CD4-positive, alpha-beta T cell (primary cell): ENCODE measurements at regions not wholly inside any gene's neighbourhood (a gene's known extent, or its start where the extent isn't known, plus 50 kb on each side); places are given as distances from the start of the nearest gene placed in this dataset.

Source experiments
- ATAC-seq: fragments of 200-7000 bp; cut with Tn5 transposase; one replicate; pipeline ENCODE4 v1.10.0; 2022; ENCODE audit warnings: mild to moderate bottlenecking; ENCODE audit not compliant: poor library complexity
- CTCF ChIA-PET: fragments of 350-600 bp; sonication (Branson Sonifier 250); formaldehyde crosslinking; loops from one replicate; lab custom pipeline; 2021; ENCODE audit warnings: antibody characterized with exemption, inconsistent platforms; lab: Charles Lee
- POLR2A ChIA-PET: fragments of 350-600 bp; sonication (Branson Sonifier 250); formaldehyde crosslinking; loops from one replicate; lab custom pipeline; 2021; ENCODE audit warnings: antibody characterized with exemption, inconsistent platforms; lab: Charles Lee
- DNase-seq, 14 experiments: peaks; one replicate each; pipeline ENCODE4 v3.0.0-alpha.2; 2013 to 2020; ENCODE audit warnings: mixed read lengths in 2 of 14
- H3K27ac ChIP-seq, 2 donors: one replicate each; pipeline versions ENCODE4 v1.5.1 to v1.7.0; 2013; ENCODE audit warnings: low read length in 2 of 2, low read depth in 1 of 2, mild to moderate bottlenecking in 1 of 2
- H3K27me3 ChIP-seq, 2 experiments: 1 replicate in 1 of 2; 2 replicates in 1 of 2; pipeline versions ENCODE4 v1.6.1 to v1.7.0; 2013; ENCODE audit warnings: low read length in 2 of 2, control low read depth in 1 of 2, mild to moderate bottlenecking in 1 of 2, moderate library complexity in 1 of 2; ENCODE audit not compliant: insufficient read depth in 2 of 2, control insufficient read depth in 1 of 2
- H3K36me3 ChIP-seq: one replicate; pipeline ENCODE4 v1.6.1; 2013; ENCODE audit warnings: low read length, control low read depth; ENCODE audit not compliant: insufficient read depth
- H3K4me1 ChIP-seq: one replicate; pipeline ENCODE4 v1.6.1; 2013; ENCODE audit warnings: low read length, control low read depth; ENCODE audit not compliant: insufficient read depth
- H3K4me3 ChIP-seq: one replicate; pipeline ENCODE4 v1.5.1; 2013; ENCODE audit warnings: mild to moderate bottlenecking, low read length, moderate library complexity
- H3K9me3 ChIP-seq, 2 experiments: 1 replicate in 1 of 2; 2 replicates in 1 of 2; pipeline versions ENCODE4 v1.6.1 to v1.7.0; 2013; ENCODE audit warnings: low read length in 2 of 2, mild to moderate bottlenecking in 2 of 2, control low read depth in 1 of 2, moderate library complexity in 1 of 2; ENCODE audit not compliant: control insufficient read depth in 1 of 2, insufficient read depth in 1 of 2
- H3K27ac Mint-ChIP-seq: one replicate; pipeline ENCODE4 v1.8.0; 2020; ENCODE audit warnings: mixed read lengths
- H3K27me3 Mint-ChIP-seq: one replicate; pipeline ENCODE4 v1.8.0; 2021; ENCODE audit warnings: mixed read lengths
- H3K36me3 Mint-ChIP-seq: one replicate; pipeline ENCODE4 v1.8.0; 2021; ENCODE audit warnings: low read depth, mixed read lengths
- H3K4me1 Mint-ChIP-seq: one replicate; pipeline ENCODE4 v1.8.0; 2021; ENCODE audit warnings: low read depth, mixed read lengths
- H3K4me3 Mint-ChIP-seq: one replicate; pipeline ENCODE4 v1.8.0; 2020; ENCODE audit warnings: mild to moderate bottlenecking, mixed read lengths
- H3K9me3 Mint-ChIP-seq: one replicate; pipeline ENCODE4 v1.8.0; 2020; ENCODE audit warnings: mixed read lengths
- CTCF ChIP-seq: fragments of 200-600 bp; IDR thresholded peaks from one replicate; pipeline ENCODE4 v1.8.0; 2022; ENCODE audit warnings: antibody characterized with exemption, mild to moderate bottlenecking
- intact Hi-C, 2 experiments: fragments of 100-400 bp; cut with DNase I in 1 of 2; cut with micrococcal nuclease in 1 of 2; formaldehyde crosslinking; loops; one replicate each; pipeline versions ENCODE4 v1.15.1 to v1.9.0; 2023 to 2025; cut with DNase I, micrococcal nuclease

- Mint-ChIP-seq H3K4me1 (no peaks in the 10 kb centered on the region), H3K27ac (no peak overlapping the region), H3K4me3 (no peak overlapping the region), H3K36me3 (no peaks in the 10 kb centered on the region), H3K27me3 (peaks cover 7% of the 10 kb centered on the region), H3K9me3 (no peaks in the 10 kb centered on the region)
- no peaks in the 10 kb centered on the region for H3K27me3 ChIP-seq
- H3K4me1 ChIP-seq, result no peaks in the 10 kb centered on the region
- ATAC-seq, result no peak
- CTCF ChIA-PET, result interaction anchor here (1.3 kb wide), 1 partner anchor 17 kb away, joined by 3 read pairs; no protein-coding TSS in a partner anchor
- H3K4me3 ChIP-seq, result no peak overlapping the region
- H3K36me3 ChIP-seq, result no peaks in the 10 kb centered on the region
- H3K9me3 ChIP-seq, result no peaks in the 10 kb centered on the region
- POLR2A ChIA-PET, result no interaction called here
- no peak for TF ChIP-seq CTCF
- no peak overlapping the region for H3K27ac ChIP-seq
- DNase-seq, result no peak
- intact Hi-C loops, result no loop called here
Measured at GRCh38 chr7:113199841-113200240, 81.5 kb upstream of the SMIM30 start.

GRCh38 chr7:113199136-113199535 lies 80.8 kb upstream of the SMIM30 start:
- intact Hi-C loops, result no loop called here
- no peak overlapping the region for H3K4me3 ChIP-seq
- Mint-ChIP-seq H3K36me3 (no peaks in the 10 kb centered on the region), H3K9me3 (no peaks in the 10 kb centered on the region), H3K27ac (no peak overlapping the region), H3K4me3 (no peak overlapping the region), H3K27me3 (peaks cover 7% of the 10 kb centered on the region), H3K4me1 (no peaks in the 10 kb centered on the region)
- no peak for ATAC-seq
- DNase-seq, result no peak
- TF ChIP-seq CTCF, result no peak
- no peaks in the 10 kb centered on the region for H3K9me3 ChIP-seq
- ChIA-PET POLR2A (no interaction called here), CTCF (interaction anchor here (1.3 kb wide), 1 partner anchor 17 kb away, joined by 3 read pairs; no protein-coding TSS in a partner anchor)
- H3K27me3 ChIP-seq, result no peaks in the 10 kb centered on the region
- no peaks in the 10 kb centered on the region for H3K36me3 ChIP-seq
- no peaks in the 10 kb centered on the region for H3K4me1 ChIP-seq
- no peak overlapping the region for H3K27ac ChIP-seq

- H3K36me3 ChIP-seq, result no peaks in the 10 kb centered on the region
- Mint-ChIP-seq H3K27ac (no peak overlapping the region), H3K36me3 (no peaks in the 10 kb centered on the region), H3K27me3 (peaks cover 7% of the 10 kb centered on the region), H3K4me3 (no peak overlapping the region), H3K4me1 (no peaks in the 10 kb centered on the region), H3K9me3 (no peaks in the 10 kb centered on the region)
- POLR2A ChIA-PET, result no interaction called here
- no peaks in the 10 kb centered on the region for H3K4me1 ChIP-seq
- CTCF ChIA-PET, result no interaction called here
- DNase-seq, result no peak
- no peaks in the 10 kb centered on the region for H3K9me3 ChIP-seq
- H3K4me3 ChIP-seq, result no peak overlapping the region
- ATAC-seq, result no peak
- H3K27me3 ChIP-seq, result no peaks in the 10 kb centered on the region
- no peak for TF ChIP-seq CTCF
- no peak overlapping the region for H3K27ac ChIP-seq
- intact Hi-C loops, result no loop called here
Measured at GRCh38 chr7:113198226-113198625, 79.9 kb upstream of the SMIM30 start.
